HepG2 (cell line): ENCODE measurements at regions not wholly inside any gene's neighbourhood (a gene's known extent, or its start where the extent isn't known, plus 50 kb on each side); places are given as distances from the start of the nearest gene placed in this dataset.

Experiments used
- ATF7 ChIP-seq, 2 experiments: fragments of 450-650 bp in 1 of 2; sonication (generic) in 1 of 2; formaldehyde crosslinking in 1 of 2; IDR thresholded peaks; 2 replicates each; pipeline versions ENCODE4 v1.4.0 to v1.6.1; 2016 to 2020; ENCODE audit warnings: antibody characterized with exemption in 1 of 2, mild to moderate bottlenecking in 1 of 2, missing genetic modification reagents in 1 of 2
- DRAP1 ChIP-seq: IDR thresholded peaks from 2 replicates; pipeline ENCODE4 v1.6.1; 2016; ENCODE audit warnings: missing genetic modification reagents, missing compliant biosample characterization
- ETV5 ChIP-seq: IDR thresholded peaks from 2 replicates; pipeline ENCODE4 v1.6.1; 2018; ENCODE audit warnings: missing biosample characterization, missing genetic modification reagents, inconsistent platforms, borderline replicate concordance
- POLR2A ChIP-seq, 2 experiments: IDR thresholded peaks; 2 replicates each; pipeline ENCODE4 v1.6.1; 2011; ENCODE audit warnings: low read depth in 2 of 2, low read length in 2 of 2, mild to moderate bottlenecking in 1 of 2, moderate library complexity in 1 of 2; ENCODE audit not compliant: insufficient read depth in 1 of 2
- SNRNP70 ChIP-seq: fragments of 200-400 bp; formaldehyde crosslinking; IDR thresholded peaks from 2 replicates; pipeline ENCODE4 v1.6.1; 2017; ENCODE audit warnings: mild to moderate bottlenecking, low read depth, low read length, moderate library complexity
- SRSF9 ChIP-seq: fragments of 200-400 bp; formaldehyde crosslinking; IDR thresholded peaks from 2 replicates; pipeline ENCODE4 v1.6.1; 2018; ENCODE audit warnings: borderline replicate concordance, mild to moderate bottlenecking, low read depth, low read length; ENCODE audit not compliant: insufficient read depth, poor library complexity, severe bottlenecking
- THYN1 ChIP-seq: sonication (generic); formaldehyde crosslinking; IDR thresholded peaks from 2 replicates; pipeline ENCODE4 v1.8.1; 2023; ENCODE audit warnings: low read depth, mild to moderate bottlenecking, moderate library complexity, missing genetic modification reagents, borderline replicate concordance
- YEATS4 ChIP-seq: sonication (generic); formaldehyde crosslinking; IDR thresholded peaks from 2 replicates; pipeline ENCODE4 v1.4.0; 2020; ENCODE audit warnings: missing genetic modification reagents, borderline replicate concordance
- ZBTB3 ChIP-seq: sonication (generic); formaldehyde crosslinking; IDR thresholded peaks from 2 replicates; pipeline ENCODE4 v1.4.0; 2020; ENCODE audit warnings: low read depth, mild to moderate bottlenecking, moderate library complexity, missing genetic modification reagents, borderline replicate concordance
- ZNF17 ChIP-seq: sonication (generic); formaldehyde crosslinking; IDR thresholded peaks from 2 replicates; pipeline ENCODE4 v1.5.0; 2020; ENCODE audit warnings: mild to moderate bottlenecking, missing genetic modification reagents
- ZNF207 ChIP-seq: fragments of 450-650 bp; IDR thresholded peaks from 2 replicates; pipeline ENCODE4 v1.6.1; 2016; ENCODE audit warnings: antibody characterized with exemption, borderline replicate concordance
- ZNF264 ChIP-seq: sonication (generic); formaldehyde crosslinking; IDR thresholded peaks from 2 replicates; pipeline ENCODE4 v1.4.0; 2020; ENCODE audit warnings: missing genetic modification reagents
- ZNF446 ChIP-seq: sonication (generic); formaldehyde crosslinking; IDR thresholded peaks from 2 replicates; pipeline ENCODE4 v1.5.0; 2020; ENCODE audit warnings: mild to moderate bottlenecking, missing genetic modification reagents
- ZNF839 ChIP-seq: sonication (generic); formaldehyde crosslinking; IDR thresholded peaks from 2 replicates; pipeline ENCODE4 v1.4.0; 2020; ENCODE audit warnings: missing genetic modification reagents, mild to moderate bottlenecking, borderline replicate concordance
- ZNF841 ChIP-seq: sonication (generic); formaldehyde crosslinking; IDR thresholded peaks from 2 replicates; pipeline ENCODE4 v1.8.1; 2023; ENCODE audit warnings: missing genetic modification reagents, borderline replicate concordance
- TF ChIP-seq, protein P1 (sequence below), 2 experiments: fragments of 450-650 bp in 1 of 2; sonication (generic) in 1 of 2; formaldehyde crosslinking in 1 of 2; IDR thresholded peaks; 2 replicates each; pipeline versions ENCODE4 v1.6.1 to v1.8.0; 2016 to 2022; ENCODE audit warnings: antibody characterized with exemption in 1 of 2, mild to moderate bottlenecking in 1 of 2, missing genetic modification reagents in 1 of 2

DNA sequence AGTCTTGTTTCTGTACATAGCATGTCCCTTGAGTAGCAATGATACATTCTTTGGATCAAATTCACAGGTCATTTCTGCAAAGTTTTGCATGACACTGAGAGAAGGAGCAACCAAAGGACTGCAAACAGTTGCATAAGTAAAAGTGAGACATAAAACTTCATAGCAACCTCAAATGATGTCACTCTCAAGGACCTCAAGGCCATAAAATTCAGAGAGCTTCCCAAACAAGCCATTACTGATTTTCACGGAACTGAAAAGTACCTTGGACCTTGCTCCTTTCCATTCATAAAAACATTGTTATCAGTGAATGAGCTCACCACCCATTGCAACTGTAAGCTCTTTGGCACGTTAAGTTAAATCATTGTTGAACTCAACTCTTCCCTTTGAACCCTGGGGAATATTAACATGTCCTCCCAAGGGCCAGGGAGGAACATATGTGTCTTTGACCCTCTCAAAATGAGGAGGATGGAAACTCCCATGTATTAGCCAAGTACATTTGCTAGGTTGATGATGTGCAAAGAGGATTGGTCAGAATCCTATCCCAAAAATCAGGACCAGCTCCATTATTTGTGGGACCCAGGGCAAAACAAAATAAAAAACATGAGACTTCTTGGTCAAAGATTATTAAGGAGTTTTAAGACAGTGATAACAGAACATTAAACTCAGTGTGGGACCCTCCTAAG is 275.0 kb upstream of the DYNLRB2 start (continued):
- TF ChIP-seq, protein P1, sequence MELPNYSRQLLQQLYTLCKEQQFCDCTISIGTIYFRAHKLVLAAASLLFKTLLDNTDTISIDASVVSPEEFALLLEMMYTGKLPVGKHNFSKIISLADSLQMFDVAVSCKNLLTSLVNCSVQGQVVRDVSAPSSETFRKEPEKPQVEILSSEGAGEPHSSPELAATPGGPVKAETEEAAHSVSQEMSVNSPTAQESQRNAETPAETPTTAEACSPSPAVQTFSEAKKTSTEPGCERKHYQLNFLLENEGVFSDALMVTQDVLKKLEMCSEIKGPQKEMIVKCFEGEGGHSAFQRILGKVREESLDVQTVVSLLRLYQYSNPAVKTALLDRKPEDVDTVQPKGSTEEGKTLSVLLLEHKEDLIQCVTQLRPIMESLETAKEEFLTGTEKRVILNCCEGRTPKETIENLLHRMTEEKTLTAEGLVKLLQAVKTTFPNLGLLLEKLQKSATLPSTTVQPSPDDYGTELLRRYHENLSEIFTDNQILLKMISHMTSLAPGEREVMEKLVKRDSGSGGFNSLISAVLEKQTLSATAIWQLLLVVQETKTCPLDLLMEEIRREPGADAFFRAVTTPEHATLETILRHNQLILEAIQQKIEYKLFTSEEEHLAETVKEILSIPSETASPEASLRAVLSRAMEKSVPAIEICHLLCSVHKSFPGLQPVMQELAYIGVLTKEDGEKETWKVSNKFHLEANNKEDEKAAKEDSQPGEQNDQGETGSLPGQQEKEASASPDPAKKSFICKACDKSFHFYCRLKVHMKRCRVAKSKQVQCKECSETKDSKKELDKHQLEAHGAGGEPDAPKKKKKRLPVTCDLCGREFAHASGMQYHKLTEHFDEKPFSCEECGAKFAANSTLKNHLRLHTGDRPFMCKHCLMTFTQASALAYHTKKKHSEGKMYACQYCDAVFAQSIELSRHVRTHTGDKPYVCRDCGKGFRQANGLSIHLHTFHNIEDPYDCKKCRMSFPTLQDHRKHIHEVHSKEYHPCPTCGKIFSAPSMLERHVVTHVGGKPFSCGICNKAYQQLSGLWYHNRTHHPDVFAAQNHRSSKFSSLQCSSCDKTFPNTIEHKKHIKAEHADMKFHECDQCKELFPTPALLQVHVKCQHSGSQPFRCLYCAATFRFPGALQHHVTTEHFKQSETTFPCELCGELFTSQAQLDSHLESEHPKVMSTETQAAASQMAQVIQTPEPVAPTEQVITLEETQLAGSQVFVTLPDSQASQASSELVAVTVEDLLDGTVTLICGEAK (IDR thresholded peaks at IDR 0.05), result no peak
- TF ChIP-seq, protein P1 (CRISPR knock-in tag; IDR thresholded peaks at IDR 0.05), result peak; percentile 42; the same call in 1 of the 2 replicates
- TF ChIP-seq ATF7 (IDR thresholded peaks at IDR 0.05) (peak; percentile 97), ATF7 (CRISPR knock-in tag; IDR thresholded peaks at IDR 0.05) (peak; percentile 98), ZNF839 (no peak), ZNF841 (CRISPR knock-in tag) (no peak; the same call in 1 of the 2 replicates), ZNF446 (CRISPR knock-in tag) (no peak), YEATS4 (CRISPR knock-in tag) (peak; percentile 61), ZBTB3 (CRISPR knock-in tag) (no peak), THYN1 (CRISPR knock-in tag) (no peak), ZNF264 (CRISPR knock-in tag) (peak; percentile 90), ZNF17 (CRISPR knock-in tag) (no peak), SRSF9 (no peak), ZNF207 (no peak), POLR2A (IDR thresholded peaks at IDR 0.05; ENCODE audit: insufficient read depth in 1 of 2, low read depth in 2 of 2, low read length in 2 of 2) (peak in 1 of 2 experiments; percentile 38; a peak in 1 of 4 replicates), ETV5 (CRISPR knock-in tag) (peak; percentile 82; the same call in 1 of the 2 replicates), DRAP1 (CRISPR knock-in tag) (peak; percentile 77), SNRNP70 (no peak)
